ENCODE measurements at regions not wholly inside any gene's neighbourhood (a gene's known extent, or its start where the extent isn't known, plus 50 kb on each side); places are given as distances from the start of the nearest gene placed in this dataset.

DNA sequence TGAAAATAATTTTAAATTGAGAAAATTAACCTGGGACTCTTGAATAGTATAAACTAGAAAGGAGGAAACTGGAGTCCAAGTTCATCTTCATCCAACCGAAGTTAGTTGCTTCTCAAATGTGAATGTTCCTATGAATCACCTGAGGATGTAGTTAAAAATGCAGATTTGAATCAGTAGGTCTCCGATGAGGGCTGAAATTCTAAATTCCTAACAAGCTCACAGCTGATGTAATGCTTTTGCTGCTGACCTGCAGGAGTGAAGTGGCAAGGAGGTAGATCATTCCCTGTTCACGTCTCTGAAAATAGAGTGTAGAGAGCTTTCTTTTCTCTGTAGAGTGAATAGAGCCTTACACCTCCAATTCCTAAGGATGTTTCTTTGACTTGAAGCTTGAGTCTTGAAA lies 685.5 kb downstream of the CPS1 start:
- no peak for DNase-seq

DNA sequence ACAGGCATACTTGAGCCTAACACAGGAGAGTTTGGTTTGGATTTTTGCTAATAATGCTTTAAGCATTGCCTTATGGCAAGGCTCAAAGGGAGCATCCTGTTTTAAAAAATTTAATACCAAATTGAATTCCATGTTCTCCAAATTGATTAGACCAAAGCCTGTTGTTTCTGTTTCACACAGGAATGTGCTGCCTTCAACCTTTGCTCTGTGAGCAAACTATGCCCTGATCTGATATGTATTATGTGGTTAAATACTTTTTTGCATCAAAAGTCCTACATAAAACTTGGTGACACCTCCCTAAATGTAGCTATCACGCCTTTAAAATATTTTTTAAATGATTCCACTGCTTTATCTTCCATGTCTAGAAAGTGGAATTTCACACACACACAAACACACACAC lies 691.4 kb downstream of the CPS1 start:
- no peak for DNase-seq

DNA sequence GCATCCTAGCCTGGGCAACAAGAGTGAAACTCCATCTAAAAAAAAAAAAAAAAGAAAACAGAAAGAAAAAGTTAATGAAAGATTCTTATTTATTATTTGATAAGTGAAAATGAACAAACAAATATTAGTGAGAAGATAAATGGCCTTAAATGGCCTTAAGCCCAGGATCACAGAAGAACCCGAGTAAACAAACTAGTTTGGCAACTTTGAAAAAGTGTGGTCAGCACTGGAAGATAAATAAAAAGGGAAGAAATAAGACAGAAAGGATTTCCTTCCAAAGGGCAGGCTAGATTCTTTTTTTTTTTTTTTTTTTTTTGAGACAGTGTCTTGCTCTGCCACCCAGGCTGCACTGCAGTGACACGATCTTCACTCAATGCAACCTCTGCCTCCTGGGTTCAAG lies 692.4 kb downstream of the CPS1 start:
- DNase-seq = no peak

DNA sequence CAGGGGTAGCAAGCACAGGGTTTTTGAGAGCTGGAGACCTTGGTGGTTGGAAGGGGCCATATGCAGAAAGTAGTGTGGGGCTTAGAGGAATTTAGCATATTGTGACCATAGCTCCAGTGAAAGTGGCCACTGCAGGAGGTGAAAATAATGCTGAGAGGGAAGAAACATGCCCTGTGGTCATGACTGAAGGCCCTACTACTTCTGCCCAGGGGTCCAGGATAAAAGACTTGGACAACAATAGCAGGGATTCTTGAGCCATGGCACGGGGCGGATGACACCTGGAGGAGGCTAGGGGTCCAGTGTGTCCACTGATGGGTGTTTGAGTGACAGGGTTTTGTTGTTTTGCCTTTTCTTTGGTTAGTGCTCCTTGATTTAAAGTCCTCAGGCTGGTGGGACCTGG lies 694.6 kb downstream of the CPS1 start:
- DNase-seq = no peak

DNA sequence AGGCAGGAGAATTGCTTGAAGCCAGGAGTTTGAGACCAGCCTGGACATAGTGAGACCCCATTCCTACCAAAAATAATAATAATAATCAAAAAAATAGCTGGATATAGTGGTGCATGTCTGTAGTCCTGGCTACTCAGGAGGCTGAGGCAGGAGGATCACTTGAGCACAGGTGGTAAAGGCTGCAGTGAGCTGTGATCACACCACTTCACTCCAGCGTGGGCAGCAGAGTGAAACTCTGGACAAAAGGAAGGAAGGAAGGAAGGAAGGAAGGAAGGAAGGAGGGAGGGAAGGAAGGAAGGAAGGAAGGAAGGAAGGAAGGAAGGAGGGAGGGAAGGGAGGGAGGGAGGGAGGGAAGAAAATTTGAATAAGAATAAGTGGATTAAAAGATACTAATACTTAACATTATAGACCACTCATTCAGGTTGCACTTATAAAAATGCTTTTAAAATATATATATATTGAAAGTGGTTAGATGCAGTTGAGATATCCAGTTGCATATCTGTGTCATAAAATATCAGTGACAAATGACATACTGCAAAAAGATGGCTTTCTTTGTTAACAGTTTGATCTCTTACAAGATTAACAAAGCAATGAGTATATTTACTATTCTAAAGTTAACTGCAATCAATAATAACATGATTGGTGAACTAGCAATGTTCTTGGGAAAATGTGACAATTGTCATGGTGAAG lies 702.4 kb downstream of the CPS1 start:
- no peak for DNase-seq

DNA sequence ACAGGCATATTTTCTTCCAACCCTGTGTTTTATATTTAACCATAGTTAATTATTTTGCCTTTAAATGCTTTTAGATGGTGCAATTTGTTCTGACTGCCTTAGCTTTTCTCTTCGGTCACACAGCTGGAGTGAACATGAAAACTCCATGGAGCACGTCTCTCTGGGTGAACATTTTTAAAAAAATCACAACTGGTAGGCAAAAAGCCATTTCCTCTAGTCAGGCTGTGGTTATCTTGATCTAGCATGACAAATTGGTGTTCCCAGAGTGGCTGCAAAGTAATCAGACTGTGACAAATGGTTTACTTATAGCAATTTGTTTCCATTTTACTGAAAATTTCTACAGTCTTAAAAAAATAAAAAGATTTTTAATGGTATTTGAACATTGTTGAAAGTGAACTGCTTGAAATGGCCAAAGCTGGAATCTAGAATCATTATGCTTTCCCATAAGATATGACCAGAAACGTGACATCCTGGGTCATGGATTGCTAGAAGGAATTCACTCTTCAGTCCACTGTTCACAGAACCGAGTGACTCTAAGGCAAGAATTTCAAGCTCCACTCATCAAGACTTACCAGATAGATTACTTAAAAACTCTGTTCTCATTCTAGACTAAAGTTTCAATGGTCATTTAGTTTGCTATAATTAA lies 703.6 kb downstream of the CPS1 start:
- DNase-seq = no peak

DNA sequence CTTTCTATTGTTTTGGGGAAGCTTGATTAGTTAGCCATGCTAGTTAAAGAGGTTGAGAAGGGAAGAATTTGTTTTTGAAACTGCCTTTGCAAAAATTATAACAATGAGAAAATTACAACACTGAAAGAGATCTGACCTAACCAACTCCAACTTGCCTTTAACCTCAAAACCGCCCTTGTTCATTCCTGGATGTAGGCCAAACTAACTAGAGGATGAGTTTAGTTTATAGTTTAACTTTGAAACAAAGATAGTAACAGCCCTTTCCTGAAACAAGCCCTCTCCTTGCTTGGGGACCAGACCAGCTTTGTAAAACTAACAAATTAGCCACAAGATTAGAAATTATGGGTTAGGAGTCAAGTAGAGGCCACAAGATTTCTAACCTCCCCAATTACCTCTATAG lies 713.9 kb downstream of the CPS1 start:
- DNase-seq = no peak

DNA sequence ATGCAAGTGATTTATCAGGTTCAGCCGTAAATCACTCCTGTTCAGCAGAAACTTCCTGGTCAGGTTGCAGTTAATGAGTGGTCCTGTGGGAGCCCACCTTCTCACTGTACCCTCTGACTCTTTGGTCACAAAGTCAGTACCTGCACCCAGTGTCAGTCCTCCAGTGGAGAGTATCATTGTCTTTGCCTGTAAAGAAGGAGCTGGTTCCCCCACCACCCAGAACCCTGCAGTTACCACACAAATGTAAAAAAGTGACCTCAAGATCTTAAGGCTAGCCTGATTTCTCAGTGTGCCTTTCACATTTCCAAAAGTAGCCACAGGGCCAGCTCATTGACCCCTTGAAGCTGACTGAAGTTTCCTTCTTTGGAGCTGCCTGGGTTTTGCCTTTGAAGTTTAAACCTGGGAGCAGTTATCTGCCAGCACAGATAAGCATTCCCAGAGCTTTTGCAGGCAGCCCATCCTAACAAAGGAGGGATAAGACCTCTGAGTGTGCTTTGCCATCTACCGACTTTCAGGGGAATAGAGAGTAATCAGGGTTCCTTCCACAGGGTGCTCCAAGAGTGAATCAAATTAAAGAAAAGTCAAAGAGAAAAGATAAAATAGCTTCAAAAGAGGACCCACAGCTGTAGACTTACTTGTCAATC lies 725.2 kb downstream of the CPS1 start:
- no peak for DNase-seq

DNA sequence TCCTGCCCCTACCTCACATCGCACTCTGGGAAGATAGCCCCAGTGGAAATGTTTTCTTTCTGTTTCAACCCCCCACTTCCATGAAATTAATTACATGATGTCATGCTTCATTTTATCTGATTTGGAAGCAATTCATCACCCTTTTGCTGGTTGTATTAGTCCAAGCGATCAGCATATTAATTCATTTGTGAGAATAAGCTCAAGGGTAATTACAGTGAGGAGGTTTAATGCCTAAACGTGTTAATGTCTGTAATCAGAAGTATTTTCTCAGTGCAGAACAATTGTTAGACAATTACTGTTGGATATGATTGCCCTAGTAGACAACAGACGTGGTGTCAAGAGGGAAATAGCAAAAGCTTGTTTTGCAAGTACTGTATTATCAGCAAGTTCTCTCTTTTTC lies 746.3 kb downstream of the CPS1 start:
- no peak for DNase-seq

DNA sequence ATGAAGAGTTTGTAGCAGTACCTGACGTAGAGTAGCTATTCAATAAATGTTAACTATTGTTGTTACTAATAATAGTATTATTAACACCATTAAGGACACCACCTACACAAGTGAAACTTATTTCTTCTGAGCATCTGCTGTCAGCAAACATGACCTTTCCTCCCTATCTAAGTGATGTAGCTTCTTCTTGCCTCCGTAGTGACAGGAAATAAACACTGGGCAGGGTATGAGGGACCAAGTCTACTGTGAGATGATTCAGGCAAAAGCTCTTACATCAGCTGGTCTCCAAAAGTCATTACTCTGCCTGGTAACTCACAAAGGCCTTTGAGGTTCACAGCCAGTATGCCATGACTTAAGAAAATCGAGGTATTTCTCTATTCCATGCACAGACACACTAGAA lies 750.5 kb downstream of the CPS1 start:
- no peak for DNase-seq

Measured in CD4-positive, alpha-beta T cell treated with Interleukin-10 for 1 hour (primary cell).